ENCODE measurements at regions not wholly inside any gene's neighbourhood (a gene's known extent, or its start where the extent isn't known, plus 50 kb on each side); places are given as distances from the start of the nearest gene placed in this dataset.

- no peak overlapping the region for H3K4me3 ChIP-seq (replicated peaks in 1 of 3; ENCODE audit: low read depth in 2 of 3, low read length in 3 of 3)
- H3K79me2 ChIP-seq (ENCODE audit: insufficient read depth, low read length), result no peaks in the 10 kb centered on the region
- no peaks in the 10 kb centered on the region for H3K36me3 ChIP-seq (replicated peaks in 1 of 2; ENCODE audit: control insufficient read depth in 1 of 2, insufficient read depth in 2 of 2, low read length in 2 of 2)
- H3K4me1 ChIP-seq (ENCODE audit: control insufficient read depth in 1 of 2, insufficient read depth in 2 of 2, low read length in 2 of 2), result no peaks in the 10 kb centered on the region
- H3K4me1 Mint-ChIP-seq, result peaks cover 5% of the 10 kb centered on the region
- H4K20me1 ChIP-seq (ENCODE audit: insufficient read depth, low read length), result no peaks in the 10 kb centered on the region
- peaks cover 15 to 58% of the 10 kb centered on the region in 2 donors for H3K27me3 ChIP-seq (ENCODE audit: control insufficient read depth in 2 of 2, insufficient read depth in 2 of 2, low read length in 2 of 2)
- no peak for DNase-seq
- peaks cover 59 to 77% (median 61%) of the 10 kb centered on the region in 3 donors for H3K27me3 Mint-ChIP-seq (ENCODE audit: low read depth in 3 of 3)
- peak overlapping the region in 1 of 2 donors; percentile 71 for H3K4me3 Mint-ChIP-seq
- peaks cover 0 to 18% (median 0%) of the 10 kb centered on the region in 7 donors for H3K9me3 Mint-ChIP-seq
- H3K27ac ChIP-seq (ENCODE audit: low read depth in 1 of 2, low read length in 2 of 2), result no peak overlapping the region
- no peak overlapping the region for H3K27ac Mint-ChIP-seq
- TF ChIP-seq CTCF (IDR thresholded peaks at IDR 0.05), result no peak
- 31% methylated on average over 22 of the region's 31 CpGs for WGBS (ENCODE audit: insufficient coverage)
- H3K4me2 ChIP-seq (replicated peaks; ENCODE audit: extremely low read depth, low read length, poor library complexity, severe bottlenecking), result no peak overlapping the region
- H3K9me3 ChIP-seq (replicated peaks in 1 of 2; ENCODE audit: control insufficient read depth in 1 of 2, insufficient read depth in 1 of 2, low read length in 2 of 2), result peaks cover 0 to 13% of the 10 kb centered on the region in 2 donors
- intact Hi-C loops (cut with micrococcal nuclease), result no loop called here
- no peaks in the 10 kb centered on the region for H3K36me3 Mint-ChIP-seq
- no peak overlapping the region for H2AFZ ChIP-seq (ENCODE audit: insufficient read depth, low read depth, low read length, poor library complexity, severe bottlenecking)
- no peak overlapping the region for H3K9ac ChIP-seq (ENCODE audit: insufficient read depth, low read length, poor library complexity, severe bottlenecking)
Observed at GRCh38 chr16:86297866-86298757, 212.2 kb upstream of the FOXF1 start.

- H3K27me3 Mint-ChIP-seq (ENCODE audit: low read depth in 3 of 3), result peaks cover 59 to 72% (median 59%) of the 10 kb centered on the region in 3 donors
Observed at GRCh38 chr16:86298758-86299134, 211.6 kb upstream of the FOXF1 start.

More at GRCh38 chr16:86298758-86299134, 211.6 kb upstream of the FOXF1 start:
- Mint-ChIP-seq H3K4me3 (peak overlapping the region in 1 of 2 donors; percentile 71), H3K27ac (no peak overlapping the region), H3K9me3 (peaks cover 0 to 18% (median 0%) of the 10 kb centered on the region in 7 donors), H3K36me3 (no peaks in the 10 kb centered on the region), H3K4me1 (peaks cover 5% of the 10 kb centered on the region)
- H2AFZ ChIP-seq (ENCODE audit: insufficient read depth, low read depth, low read length, poor library complexity, severe bottlenecking), result no peak overlapping the region
- H3K79me2 ChIP-seq (ENCODE audit: insufficient read depth, low read length), result no peaks in the 10 kb centered on the region
- H3K4me2 ChIP-seq (replicated peaks; ENCODE audit: extremely low read depth, low read length, poor library complexity, severe bottlenecking), result no peak overlapping the region
- H3K27me3 ChIP-seq (ENCODE audit: control insufficient read depth in 2 of 2, insufficient read depth in 2 of 2, low read length in 2 of 2), result peaks cover 15 to 57% of the 10 kb centered on the region in 2 donors
- H3K9me3 ChIP-seq (replicated peaks in 1 of 2; ENCODE audit: control insufficient read depth in 1 of 2, insufficient read depth in 1 of 2, low read length in 2 of 2), result peaks cover 0 to 13% of the 10 kb centered on the region in 2 donors
- no peak for DNase-seq
- H3K4me3 ChIP-seq (replicated peaks in 1 of 3; ENCODE audit: low read depth in 2 of 3, low read length in 3 of 3), result no peak overlapping the region
- WGBS (ENCODE audit: insufficient coverage), result 21% methylated on average over 3 of the region's 7 CpGs
- intact Hi-C loops (cut with micrococcal nuclease), result no loop called here
- no peaks in the 10 kb centered on the region for H3K4me1 ChIP-seq (ENCODE audit: control insufficient read depth in 1 of 2, insufficient read depth in 2 of 2, low read length in 2 of 2)
- no peak overlapping the region for H3K9ac ChIP-seq (ENCODE audit: insufficient read depth, low read length, poor library complexity, severe bottlenecking)
- H4K20me1 ChIP-seq (ENCODE audit: insufficient read depth, low read length), result no peaks in the 10 kb centered on the region
- no peak overlapping the region for H3K27ac ChIP-seq (ENCODE audit: low read depth in 1 of 2, low read length in 2 of 2)
- TF ChIP-seq CTCF (IDR thresholded peaks at IDR 0.05), result no peak
- no peaks in the 10 kb centered on the region for H3K36me3 ChIP-seq (replicated peaks in 1 of 2; ENCODE audit: control insufficient read depth in 1 of 2, insufficient read depth in 2 of 2, low read length in 2 of 2)
